ENCODE measurements at regions not wholly inside any gene's neighbourhood (a gene's known extent, or its start where the extent isn't known, plus 50 kb on each side); places are given as distances from the start of the nearest gene placed in this dataset.

- Histone ChIP-seq H3K4me3 (ENCODE audit: low read depth, low read length) (no peak overlapping the region), H3K4me2 (ENCODE audit: low read length) (no peak overlapping the region), H3K9ac (no peak overlapping the region), H3K79me2 (no peaks in the 10 kb centered on the region), H2AFZ (no peak overlapping the region), H3K27ac (no peak overlapping the region), H3K36me3 (ENCODE audit: control insufficient read depth, insufficient read depth, low read length) (no peaks in the 10 kb centered on the region), H3K27me3 (ENCODE audit: control insufficient read depth, insufficient read depth, low read length) (no peaks in the 10 kb centered on the region), H3K4me1 (no peaks in the 10 kb centered on the region), H3K9me3 (ENCODE audit: control insufficient read depth, low read length) (no peaks in the 10 kb centered on the region)
- TF ChIP-seq CTCF (IDR thresholded peaks at IDR 0.05): no peak
These were observed 196.0 kb downstream of the IRS1 start for GRCh38 chr2:226603606-226604005.

- Histone ChIP-seq H3K27ac (no peak overlapping the region), H3K9me3 (ENCODE audit: control insufficient read depth, low read length) (no peaks in the 10 kb centered on the region), H3K36me3 (ENCODE audit: control insufficient read depth, insufficient read depth, low read length) (no peaks in the 10 kb centered on the region), H3K27me3 (ENCODE audit: control insufficient read depth, insufficient read depth, low read length) (no peaks in the 10 kb centered on the region), H3K79me2 (no peaks in the 10 kb centered on the region), H3K4me3 (ENCODE audit: low read depth, low read length) (no peak overlapping the region), H3K4me2 (ENCODE audit: low read length) (no peak overlapping the region), H3K4me1 (no peaks in the 10 kb centered on the region), H3K9ac (no peak overlapping the region), H2AFZ (no peak overlapping the region)
- TF ChIP-seq CTCF (IDR thresholded peaks at IDR 0.05): no peak
These were observed 197.5 kb downstream of the IRS1 start for GRCh38 chr2:226601881-226602662.

GRCh38 chr2:226600802-226601201 is 198.8 kb downstream of the IRS1 start:
- H3K4me1 ChIP-seq: no peaks in the 10 kb centered on the region

GRCh38 chr2:226600184-226600583 is 199.4 kb downstream of the IRS1 start:
- no peaks in the 10 kb centered on the region for H3K4me1 ChIP-seq
- no peak overlapping the region for H2AFZ ChIP-seq
- no peak overlapping the region for H3K27ac ChIP-seq
- no peaks in the 10 kb centered on the region for H3K79me2 ChIP-seq
- no peaks in the 10 kb centered on the region for H3K36me3 ChIP-seq (ENCODE audit: control insufficient read depth, insufficient read depth, low read length)
- TF ChIP-seq CTCF (IDR thresholded peaks at IDR 0.05): no peak
- H3K4me3 ChIP-seq (ENCODE audit: low read depth, low read length): no peak overlapping the region
- H3K9ac ChIP-seq: no peak overlapping the region
- H3K9me3 ChIP-seq (ENCODE audit: control insufficient read depth, low read length): no peaks in the 10 kb centered on the region
- H3K27me3 ChIP-seq (ENCODE audit: control insufficient read depth, insufficient read depth, low read length): no peaks in the 10 kb centered on the region
- no peak overlapping the region for H3K4me2 ChIP-seq (ENCODE audit: low read length)

More at GRCh38 chr2:226600802-226601201, 198.8 kb downstream of the IRS1 start:
- H3K27ac ChIP-seq: no peak overlapping the region
- no peaks in the 10 kb centered on the region for H3K27me3 ChIP-seq (ENCODE audit: control insufficient read depth, insufficient read depth, low read length)
- no peak overlapping the region for H2AFZ ChIP-seq
- no peak overlapping the region for H3K4me3 ChIP-seq (ENCODE audit: low read depth, low read length)
- H3K79me2 ChIP-seq: no peaks in the 10 kb centered on the region
- no peak overlapping the region for H3K9ac ChIP-seq
- no peak overlapping the region for H3K4me2 ChIP-seq (ENCODE audit: low read length)
- no peaks in the 10 kb centered on the region for H3K36me3 ChIP-seq (ENCODE audit: control insufficient read depth, insufficient read depth, low read length)
- TF ChIP-seq CTCF (IDR thresholded peaks at IDR 0.05): no peak
- no peaks in the 10 kb centered on the region for H3K9me3 ChIP-seq (ENCODE audit: control insufficient read depth, low read length)

- no peak for TF ChIP-seq CTCF (IDR thresholded peaks at IDR 0.05)
- Histone ChIP-seq H3K4me1 (no peaks in the 10 kb centered on the region), H3K4me2 (ENCODE audit: low read length) (no peak overlapping the region), H2AFZ (no peak overlapping the region), H3K9me3 (ENCODE audit: control insufficient read depth, low read length) (no peaks in the 10 kb centered on the region), H3K27me3 (ENCODE audit: control insufficient read depth, insufficient read depth, low read length) (no peaks in the 10 kb centered on the region), H3K79me2 (no peaks in the 10 kb centered on the region), H3K27ac (no peak overlapping the region), H3K36me3 (ENCODE audit: control insufficient read depth, insufficient read depth, low read length) (no peaks in the 10 kb centered on the region), H3K4me3 (ENCODE audit: low read depth, low read length) (no peak overlapping the region), H3K9ac (no peak overlapping the region)
These were observed 210.6 kb downstream of the IRS1 start for GRCh38 chr2:226589043-226589442.
